Heart right ventricle (tissue), 16 donors: ENCODE measurements at regions not wholly inside any gene's neighbourhood (a gene's known extent, or its start where the extent isn't known, plus 50 kb on each side); places are given as distances from the start of the nearest gene placed in this dataset.
A peak's percentile ranks its signal among the peaks of the same experiment; 100 is the strongest.

Experiments used
- ATAC-seq, 8 donors: fragments of 200-7000 bp; cut with Tn5 transposase; one replicate each; pipeline ENCODE4 v1.9.1; 2020; ENCODE audit warnings: mild to moderate bottlenecking in 8 of 8, moderate library complexity in 8 of 8, moderate number of reproducible peaks in 1 of 8
- DNase-seq, 2 donors: peaks; one replicate each; pipeline ENCODE4 v3.0.0-alpha.2; 2020
- H3K27ac ChIP-seq, 10 donors: fragments of 200-600 bp; sonication (generic) in 2 of 10; one replicate each; pipeline versions ENCODE4 v1.5.0 to v1.8.0; 2020 to 2022; ENCODE audit warnings: mild to moderate bottlenecking in 3 of 10
- H3K27me3 ChIP-seq, 7 donors: fragments of 200-600 bp; one replicate each; pipeline ENCODE4 v1.8.0; 2021 to 2022; ENCODE audit warnings: mild to moderate bottlenecking in 2 of 7
- H3K36me3 ChIP-seq, 9 donors: fragments of 200-600 bp; sonication (generic) in 1 of 9; one replicate each; pipeline versions ENCODE4 v1.5.0 to v1.8.0; 2020 to 2022; ENCODE audit warnings: mild to moderate bottlenecking in 2 of 9
- H3K4me1 ChIP-seq, 9 donors: fragments of 200-600 bp; sonication (generic) in 1 of 9; one replicate each; pipeline versions ENCODE4 v1.5.0 to v1.8.0; 2020 to 2022; ENCODE audit warnings: mild to moderate bottlenecking in 4 of 9
- H3K4me3 ChIP-seq, 10 donors: fragments of 200-600 bp; sonication (generic) in 2 of 10; one replicate each; pipeline versions ENCODE4 v1.5.0 to v1.8.0; 2020 to 2022; ENCODE audit warnings: mild to moderate bottlenecking in 7 of 10, moderate library complexity in 2 of 10
- H3K9me3 ChIP-seq, 11 donors: fragments of 200-600 bp in 10 of 11; sonication (generic) in 2 of 11; one replicate each; pipeline versions ENCODE4 v1.5.0 to v1.8.0; 2013 to 2022; ENCODE audit warnings: mild to moderate bottlenecking in 2 of 11, control low read depth in 1 of 11, moderate library complexity in 1 of 11
- whole genome bisulfite sequencing, 2 donors: extraction: QIAGEN DNeasy Blood & Tissue Kit; methylation state at CpG; one replicate each; pipeline ENCODE4 v1.1.7; 2013; ENCODE audit warnings: inconsistent platforms in 1 of 2; 5-methylcytosine and 5-hydroxymethylcytosine counted together
- intact Hi-C, 10 donors: fragments of 100-400 bp; cut with DNase I; formaldehyde crosslinking; loops; one replicate each; pipeline versions ENCODE4 v1.11.1 to v1.14.2; 2022
- TF ChIP-seq, protein P1 (sequence below), 9 donors: fragments of 200-600 bp; sonication (generic) in 2 of 9; IDR thresholded peaks; one replicate each; pipeline versions ENCODE4 v1.5.0 to v1.8.0; 2021 to 2022; ENCODE audit warnings: antibody characterized with exemption in 9 of 9, mild to moderate bottlenecking in 5 of 9, moderate library complexity in 1 of 9
- donor health status: Arrhythmogenic right ventricular cardiomyopathy.
- donor health status: ischemic (EF 13 %, LVEDD 7.1; RV severe dilation, severe dysfunction).
- donor health status: healthy with polysubstance abuse.
- donor health status: DM: no; HTN: yes; CAD: no.
- donor health status: DM: no; HTN: no; CAD: no.
- donor health status: ischemic (EF 25% LVEDD 6.9; RV normal size, moderate dysfunction).
- donor health status: ischemic (EF 25% LVEDD 5.7; RV mildly dilated, moderate dysfunction).
- donor health status: healthy.
- donor health status: DM: yes; HTN: yes; CAD: no.
- donor health status: Ischemic cardiomyopathy.
- donor health status: ischemic (EF 35%, LVEDD 5.7; RV mildly dilated, moderate dysfunction).
- donor health status: nonischemic (EF 11% LVEDD 7.7; RV severe dilation, severe dysfunction).
- donor health status: DM: yes; HTN: yes; CAD: no.
- donor health status: PGD.
- donor health status: ischemic (EF 29% LVEDD 5.4; RV normal size, mild dysfunction).
- donor health status: nonischemic (EF 23%, LVEDD 6.1; RV moderate dilation, normal function).

DNA sequence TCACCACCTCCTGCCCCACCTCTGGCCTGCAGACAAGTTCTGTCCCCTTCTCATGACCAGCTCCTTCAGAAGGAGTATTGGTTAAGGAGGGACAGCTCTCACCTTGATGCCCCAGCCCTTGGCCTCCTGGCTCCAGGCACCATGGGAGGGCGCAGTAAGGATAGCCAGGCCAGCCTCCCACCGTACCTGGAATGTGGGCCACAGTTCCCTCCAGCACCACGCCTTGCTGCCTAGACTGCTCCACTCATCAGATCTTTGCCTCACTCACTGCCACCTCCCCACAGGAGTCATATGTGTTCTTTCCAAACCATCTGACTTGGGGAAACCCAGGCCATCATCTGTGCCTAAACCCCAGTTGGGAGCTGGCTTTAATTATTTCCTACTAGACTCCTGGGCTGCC is 97.0 kb downstream of the CCDC185 start:
- H3K36me3 ChIP-seq: no peaks in the 10 kb centered on the region
- H3K9me3 ChIP-seq: no peaks in the 10 kb centered on the region
- DNase-seq: no peak
- H3K4me1 ChIP-seq: no peaks in the 10 kb centered on the region
- H3K27me3 ChIP-seq: peaks cover 0 to 28% (median 15%) of the 10 kb centered on the region in 7 donors
- WGBS, 2 donors: 95 to 100% methylated on average over 3 of the region's 3 CpGs
- ATAC-seq: peak in 1 of 8 donors; percentile 53
- H3K4me3 ChIP-seq: no peak overlapping the region
- TF ChIP-seq, protein P1, sequence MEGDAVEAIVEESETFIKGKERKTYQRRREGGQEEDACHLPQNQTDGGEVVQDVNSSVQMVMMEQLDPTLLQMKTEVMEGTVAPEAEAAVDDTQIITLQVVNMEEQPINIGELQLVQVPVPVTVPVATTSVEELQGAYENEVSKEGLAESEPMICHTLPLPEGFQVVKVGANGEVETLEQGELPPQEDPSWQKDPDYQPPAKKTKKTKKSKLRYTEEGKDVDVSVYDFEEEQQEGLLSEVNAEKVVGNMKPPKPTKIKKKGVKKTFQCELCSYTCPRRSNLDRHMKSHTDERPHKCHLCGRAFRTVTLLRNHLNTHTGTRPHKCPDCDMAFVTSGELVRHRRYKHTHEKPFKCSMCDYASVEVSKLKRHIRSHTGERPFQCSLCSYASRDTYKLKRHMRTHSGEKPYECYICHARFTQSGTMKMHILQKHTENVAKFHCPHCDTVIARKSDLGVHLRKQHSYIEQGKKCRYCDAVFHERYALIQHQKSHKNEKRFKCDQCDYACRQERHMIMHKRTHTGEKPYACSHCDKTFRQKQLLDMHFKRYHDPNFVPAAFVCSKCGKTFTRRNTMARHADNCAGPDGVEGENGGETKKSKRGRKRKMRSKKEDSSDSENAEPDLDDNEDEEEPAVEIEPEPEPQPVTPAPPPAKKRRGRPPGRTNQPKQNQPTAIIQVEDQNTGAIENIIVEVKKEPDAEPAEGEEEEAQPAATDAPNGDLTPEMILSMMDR (IDR thresholded peaks at IDR 0.05): no peak
- H3K27ac ChIP-seq: no peak overlapping the region
- intact Hi-C loops: no loop called here
